HEK293 (cell line): ENCODE measurements at regions not wholly inside any gene's neighbourhood (a gene's known extent, or its start where the extent isn't known, plus 50 kb on each side); places are given as distances from the start of the nearest gene placed in this dataset.

Experiments
- CTCF ChIA-PET: fragments of 350-600 bp; formaldehyde crosslinking; extraction: SDS; loops from one replicate; lab custom pipeline; 2021; ENCODE audit warnings: antibody characterized with exemption; lab: Yijun Ruan, JAX
- POLR2A ChIA-PET: fragments of 300-600 bp; formaldehyde crosslinking; extraction: SDS; loops from one replicate; lab custom pipeline; 2020; ENCODE audit warnings: antibody characterized with exemption, inconsistent platforms; lab: Yijun Ruan, JAX
- H3K27ac ChIP-seq: fragments of 200-500 bp; sonication (Bioruptor generic); 2 replicates; pipeline ENCODE4 v1.5.1; 2014; ENCODE audit warnings: low read depth, low read length, control low read depth, inconsistent platforms; ENCODE audit errors: extremely low read depth
- H3K36me3 ChIP-seq, 2 experiments: fragments of 200-500 bp in 1 of 2; sonication (Bioruptor generic) in 1 of 2; 1 replicate in 1 of 2; 2 replicates in 1 of 2; pipeline ENCODE4 v1.5.1; 2014 to 2017; ENCODE audit warnings: inconsistent platforms in 2 of 2, low read length in 2 of 2; ENCODE audit not compliant: control insufficient read depth in 2 of 2, insufficient read depth in 1 of 2
- H3K4me1 ChIP-seq: fragments of 200-500 bp; sonication (Bioruptor generic); 2 replicates; pipeline ENCODE4 v1.5.1; 2014; ENCODE audit warnings: mild to moderate bottlenecking, low read length, inconsistent platforms; ENCODE audit not compliant: control insufficient read depth, insufficient read depth
- H3K4me3 ChIP-seq: 2 replicates; pipeline ENCODE4 v1.5.1; 2011; ENCODE audit warnings: low read depth, mild to moderate bottlenecking, control low read depth, low read length, moderate library complexity
- H3K9me3 ChIP-seq: fragments of 200-500 bp; sonication (Bioruptor generic); 2 replicates; pipeline ENCODE4 v1.5.1; 2014; ENCODE audit warnings: low read depth, low read length, inconsistent platforms; ENCODE audit not compliant: control insufficient read depth, insufficient read depth
- AEBP2 ChIP-seq: fragments of 450-650 bp; formaldehyde crosslinking; IDR thresholded peaks from 2 replicates; pipeline ENCODE4 v1.5.1; 2016; ENCODE audit warnings: missing biosample characterization, missing genetic modification characterization, borderline replicate concordance
- GLIS2 ChIP-seq: fragments of 450-650 bp; formaldehyde crosslinking; IDR thresholded peaks from 2 replicates; pipeline ENCODE4 v1.5.1; 2016; ENCODE audit warnings: missing biosample characterization, missing genetic modification characterization
- IKZF3 ChIP-seq: fragments of 450-650 bp; IDR thresholded peaks from 2 replicates; pipeline ENCODE4 v1.5.0; 2018; ENCODE audit warnings: missing biosample characterization, mild to moderate bottlenecking, missing genetic modification characterization, moderate library complexity
- KLF17 ChIP-seq: fragments of 450-650 bp; formaldehyde crosslinking; IDR thresholded peaks from 2 replicates; pipeline ENCODE4 v1.5.1; 2016; ENCODE audit warnings: missing biosample characterization, missing genetic modification characterization
- SALL2 ChIP-seq: fragments of 450-650 bp; formaldehyde crosslinking; IDR thresholded peaks from 2 replicates; pipeline ENCODE4 v1.5.0; 2017; ENCODE audit warnings: missing biosample characterization, mild to moderate bottlenecking, missing genetic modification characterization, borderline replicate concordance
- SP3 ChIP-seq: fragments of 450-650 bp; formaldehyde crosslinking; IDR thresholded peaks from 2 replicates; pipeline ENCODE4 v1.5.1; 2016; ENCODE audit warnings: missing biosample characterization, missing genetic modification characterization
- ZBTB1 ChIP-seq: fragments of 450-650 bp; formaldehyde crosslinking; IDR thresholded peaks from 2 replicates; pipeline ENCODE4 v1.5.1; 2016; ENCODE audit warnings: missing biosample characterization, missing genetic modification characterization
- ZBTB49 ChIP-seq: fragments of 450-650 bp; formaldehyde crosslinking; IDR thresholded peaks from 2 replicates; pipeline ENCODE4 v1.5.1; 2016; ENCODE audit warnings: missing biosample characterization, missing genetic modification characterization, low read depth
- ZFP41 ChIP-seq: fragments of 450-650 bp; formaldehyde crosslinking; IDR thresholded peaks from 2 replicates; pipeline ENCODE4 v1.5.1; 2016; ENCODE audit warnings: missing biosample characterization, missing genetic modification characterization, borderline replicate concordance
- ZNF121 ChIP-seq: fragments of 450-650 bp; formaldehyde crosslinking; IDR thresholded peaks from 2 replicates; pipeline ENCODE4 v1.5.1; 2016; ENCODE audit warnings: missing biosample characterization, missing genetic modification characterization
- ZNF133 ChIP-seq: fragments of 450-650 bp; formaldehyde crosslinking; IDR thresholded peaks from 2 replicates; pipeline ENCODE4 v1.5.1; 2016; ENCODE audit warnings: missing biosample characterization, missing genetic modification characterization
- ZNF169 ChIP-seq: fragments of 450-650 bp; formaldehyde crosslinking; IDR thresholded peaks from 2 replicates; pipeline ENCODE4 v1.5.1; 2016; ENCODE audit warnings: missing biosample characterization, missing genetic modification characterization
- ZNF18 ChIP-seq: fragments of 450-650 bp; formaldehyde crosslinking; IDR thresholded peaks from 2 replicates; pipeline ENCODE4 v1.5.1; 2016; ENCODE audit warnings: missing biosample characterization, missing genetic modification characterization
- ZNF394 ChIP-seq: fragments of 450-650 bp; formaldehyde crosslinking; IDR thresholded peaks from 2 replicates; pipeline ENCODE4 v1.5.1; 2016; ENCODE audit warnings: missing biosample characterization, missing genetic modification characterization, mild to moderate bottlenecking, moderate library complexity, borderline replicate concordance
- ZNF398 ChIP-seq: fragments of 450-650 bp; formaldehyde crosslinking; IDR thresholded peaks from 2 replicates; pipeline ENCODE4 v1.5.1; 2017; ENCODE audit warnings: missing biosample characterization, missing genetic modification characterization
- ZNF510 ChIP-seq: fragments of 450-650 bp; formaldehyde crosslinking; IDR thresholded peaks from 2 replicates; pipeline ENCODE4 v1.5.1; 2018; ENCODE audit warnings: mild to moderate bottlenecking, missing genetic modification characterization, missing biosample characterization; ENCODE audit not compliant: insufficient replicate concordance
- ZNF530 ChIP-seq: fragments of 450-650 bp; formaldehyde crosslinking; IDR thresholded peaks from 2 replicates; pipeline ENCODE4 v1.5.1; 2016; ENCODE audit warnings: low read depth, missing biosample characterization, missing genetic modification characterization
- ZNF544 ChIP-seq: fragments of 450-650 bp; formaldehyde crosslinking; IDR thresholded peaks from 2 replicates; pipeline ENCODE4 v1.5.0; 2017; ENCODE audit warnings: missing biosample characterization, missing genetic modification characterization
- ZNF596 ChIP-seq: fragments of 450-650 bp; IDR thresholded peaks from 2 replicates; pipeline ENCODE4 v1.5.0; 2018; ENCODE audit warnings: missing biosample characterization, mild to moderate bottlenecking, missing genetic modification characterization, moderate library complexity
- ZNF624 ChIP-seq: fragments of 450-650 bp; formaldehyde crosslinking; IDR thresholded peaks from 2 replicates; pipeline ENCODE4 v1.5.1; 2017; ENCODE audit warnings: missing biosample characterization, missing genetic modification characterization
- ZNF664 ChIP-seq: fragments of 450-650 bp; formaldehyde crosslinking; IDR thresholded peaks from 2 replicates; pipeline ENCODE4 v1.5.1; 2016; ENCODE audit warnings: missing biosample characterization, missing genetic modification characterization
- ZNF677 ChIP-seq: fragments of 450-650 bp; IDR thresholded peaks from 2 replicates; pipeline ENCODE4 v1.5.0; 2018; ENCODE audit warnings: missing biosample characterization, mild to moderate bottlenecking, missing genetic modification characterization, moderate library complexity
- ZNF747 ChIP-seq: fragments of 450-650 bp; formaldehyde crosslinking; IDR thresholded peaks from 2 replicates; pipeline ENCODE4 v1.5.1; 2016; ENCODE audit warnings: missing biosample characterization, missing genetic modification characterization
- ZNF777 ChIP-seq: fragments of 450-650 bp; formaldehyde crosslinking; IDR thresholded peaks from 2 replicates; pipeline ENCODE4 v1.5.1; 2017; ENCODE audit warnings: missing biosample characterization, missing genetic modification characterization, borderline replicate concordance
- ZSCAN4 ChIP-seq: fragments of 450-650 bp; formaldehyde crosslinking; IDR thresholded peaks from 2 replicates; pipeline ENCODE4 v1.5.1; 2017; ENCODE audit warnings: missing biosample characterization, missing genetic modification characterization

- H3K27ac ChIP-seq, result no peak overlapping the region
- H3K4me3 ChIP-seq, result no peak overlapping the region
- ChIA-PET POLR2A (no interaction called here), CTCF (no interaction called here)
- TF ChIP-seq AEBP2 (tag by site-specific recombination) (no peak), ZNF18 (tag by site-specific recombination) (no peak), ZNF510 (tag by site-specific recombination) (no peak), ZFP41 (no peak), ZNF777 (tag by site-specific recombination) (no peak), ZBTB49 (tag by site-specific recombination) (no peak), ZNF121 (tag by site-specific recombination) (no peak), ZNF394 (tag by site-specific recombination) (no peak), ZNF530 (tag by site-specific recombination) (no peak), ZNF133 (tag by site-specific recombination) (no peak), ZNF169 (no peak), ZBTB1 (tag by site-specific recombination) (no peak)
- no peaks in the 10 kb centered on the region for H3K9me3 ChIP-seq
- H3K4me1 ChIP-seq, result no peaks in the 10 kb centered on the region
- no peaks in the 10 kb centered on the region for H3K36me3 ChIP-seq
Observed at GRCh38 chr12:82186282-82186681, 171.9 kb downstream of the CCDC59 start.

- Histone ChIP-seq H3K36me3 (no peaks in the 10 kb centered on the region), H3K27ac (no peak overlapping the region), H3K9me3 (no peaks in the 10 kb centered on the region), H3K4me3 (no peak overlapping the region), H3K4me1 (no peaks in the 10 kb centered on the region)
- ChIA-PET CTCF (no interaction called here), POLR2A (no interaction called here)
- TF ChIP-seq ZNF677 (tag by site-specific recombination) (no peak), ZNF398 (no peak), SALL2 (tag by site-specific recombination) (no peak), GLIS2 (tag by site-specific recombination) (no peak), ZNF664 (tag by site-specific recombination) (no peak), ZNF624 (tag by site-specific recombination) (no peak), IKZF3 (tag by site-specific recombination) (no peak), ZNF596 (tag by site-specific recombination) (no peak), SP3 (tag by site-specific recombination) (no peak), KLF17 (tag by site-specific recombination) (no peak), AEBP2 (tag by site-specific recombination) (no peak), ZNF747 (tag by site-specific recombination) (no peak), ZSCAN4 (tag by site-specific recombination) (no peak), ZNF544 (tag by site-specific recombination) (no peak)
Observed at GRCh38 chr12:82184844-82185243, 173.3 kb downstream of the CCDC59 start.
